Cerebellar cortex (tissue), 1 donor: ENCODE measurements at regions not wholly inside any gene's neighbourhood (a gene's known extent, or its start where the extent isn't known, plus 50 kb on each side); places are given as distances from the start of the nearest gene placed in this dataset.
"Not testable (repeated sequence)": the region's sequence is repeated elsewhere in the genome, so short reads cannot be mapped to it uniquely, and the experiment has no call there.

Experiments
- DNase-seq: peaks from one replicate; pipeline ENCODE4 v3.0.0-alpha.2; 2015; ENCODE audit warnings: low spot score

DNA sequence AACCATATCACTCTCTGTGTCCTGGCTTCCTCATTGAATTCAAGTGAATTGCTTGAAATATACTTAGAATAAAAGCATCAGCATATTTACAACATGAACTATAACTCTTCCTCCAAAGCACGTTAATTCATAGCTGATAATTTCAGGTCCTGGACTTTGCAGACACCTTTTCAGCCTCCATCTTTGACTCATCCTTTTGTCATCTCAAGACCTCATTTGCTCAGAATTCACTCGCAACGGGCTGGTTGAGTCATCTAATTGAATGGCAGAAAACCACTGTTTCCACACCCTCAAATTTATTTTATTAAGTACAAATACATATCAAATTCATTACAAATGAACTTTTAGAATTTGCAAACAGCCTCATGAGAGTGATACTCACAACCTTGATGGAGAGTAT lies 545.7 kb downstream of the GATA3 start:
- no peak for DNase-seq

DNA sequence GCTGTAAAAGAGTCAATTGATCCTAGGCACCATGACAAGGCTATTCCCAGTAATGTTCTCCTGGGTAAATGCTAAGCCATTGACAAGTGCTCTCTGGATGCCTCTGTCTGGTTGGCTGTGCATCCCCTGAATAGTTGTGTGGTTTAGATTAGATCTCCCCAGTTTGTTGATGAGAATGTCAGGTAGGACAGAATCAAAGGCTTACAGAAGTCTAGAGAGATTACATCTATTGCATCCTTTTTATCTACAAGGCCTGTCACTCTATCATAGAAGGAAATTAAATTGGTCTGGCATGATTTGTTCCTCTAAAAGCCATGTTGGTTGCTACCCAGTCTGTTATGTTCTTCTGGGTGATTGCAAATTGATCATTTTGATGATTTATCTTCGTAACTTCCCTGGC lies 548.3 kb downstream of the GATA3 start:
- DNase-seq = no peak

DNA sequence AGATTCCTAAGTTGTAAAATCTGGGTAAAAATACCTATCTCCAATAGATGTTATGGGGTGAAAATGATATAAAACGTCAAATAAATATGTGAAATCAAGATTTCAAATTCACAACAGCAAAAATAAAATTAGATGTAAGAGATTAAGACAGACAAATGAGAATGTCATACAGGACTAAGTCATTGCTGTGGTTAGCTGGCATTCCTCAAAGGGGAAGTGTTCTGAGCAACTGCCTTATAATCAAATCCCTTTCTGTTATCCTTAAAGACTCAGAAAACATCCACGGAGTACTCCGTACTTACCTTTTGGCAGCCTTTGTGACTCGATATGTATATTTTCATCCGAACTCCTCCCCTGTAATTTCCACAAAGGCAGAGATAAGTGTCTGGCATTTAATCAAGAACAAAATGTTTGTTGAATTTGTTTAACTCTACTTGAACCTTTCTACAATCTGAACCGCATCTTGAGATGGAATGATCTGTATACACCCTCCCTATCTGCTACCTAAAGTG lies 559.6 kb downstream of the GATA3 start:
- no peak for DNase-seq

DNA sequence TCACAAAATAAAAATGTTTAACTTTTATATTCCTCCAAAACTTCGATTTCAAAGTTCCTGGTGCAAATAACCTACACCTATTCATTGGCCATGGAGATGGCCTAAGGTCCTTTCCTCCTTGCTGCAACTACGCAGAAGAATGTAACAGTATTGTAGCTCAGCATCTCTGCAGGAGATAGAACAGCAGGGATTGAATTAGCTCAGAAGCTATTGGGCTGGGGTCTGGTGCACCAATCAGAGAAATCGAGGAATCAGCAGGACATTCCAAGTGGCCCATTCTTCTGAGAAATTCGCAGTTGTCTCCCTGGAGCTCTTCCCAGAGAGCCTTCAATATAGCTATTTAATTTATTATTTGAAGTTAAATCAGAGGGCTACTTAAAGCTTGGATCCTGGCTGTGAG lies 560.6 kb downstream of the GATA3 start:
- no peak for DNase-seq

DNA sequence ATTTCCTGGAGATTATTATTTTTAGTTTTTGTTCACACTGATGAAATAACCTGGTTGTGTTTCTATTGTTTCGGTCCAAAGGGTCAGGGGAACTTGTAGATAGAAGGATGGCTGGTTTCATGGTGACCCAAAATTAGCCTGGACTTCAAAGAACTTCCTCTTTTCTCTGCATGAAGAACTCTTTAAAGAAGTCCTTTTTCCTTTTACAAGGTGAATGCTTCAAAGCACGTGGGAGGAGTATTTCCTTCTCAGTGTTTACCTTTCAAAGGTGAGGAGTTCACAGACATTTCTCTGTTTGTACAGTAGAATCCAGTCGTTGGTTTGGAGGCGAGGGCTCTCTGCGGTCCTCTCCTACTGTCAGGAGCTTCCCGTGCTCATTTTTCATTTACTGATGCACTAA lies 561.7 kb downstream of the GATA3 start:
- no peak for DNase-seq

DNA sequence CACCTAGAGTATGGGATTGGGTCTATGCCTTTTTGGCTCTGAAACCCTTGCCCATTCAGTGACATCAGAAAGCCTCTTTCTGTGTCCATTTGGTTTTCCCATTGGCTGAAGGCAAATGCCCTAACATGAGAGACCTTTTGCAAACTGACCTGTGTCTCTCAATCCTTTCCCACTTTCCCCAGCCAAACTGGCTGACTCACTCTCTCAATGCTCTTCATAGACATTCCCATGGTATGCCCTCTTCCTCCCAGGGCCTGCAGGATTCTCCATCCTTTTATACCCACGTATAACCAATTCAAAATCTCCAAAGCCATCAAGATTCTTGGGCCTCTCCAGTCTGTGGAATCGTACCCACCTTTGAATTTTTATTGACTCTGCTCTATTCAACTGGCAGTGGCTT lies 563.3 kb downstream of the GATA3 start:
- no peak for DNase-seq

DNA sequence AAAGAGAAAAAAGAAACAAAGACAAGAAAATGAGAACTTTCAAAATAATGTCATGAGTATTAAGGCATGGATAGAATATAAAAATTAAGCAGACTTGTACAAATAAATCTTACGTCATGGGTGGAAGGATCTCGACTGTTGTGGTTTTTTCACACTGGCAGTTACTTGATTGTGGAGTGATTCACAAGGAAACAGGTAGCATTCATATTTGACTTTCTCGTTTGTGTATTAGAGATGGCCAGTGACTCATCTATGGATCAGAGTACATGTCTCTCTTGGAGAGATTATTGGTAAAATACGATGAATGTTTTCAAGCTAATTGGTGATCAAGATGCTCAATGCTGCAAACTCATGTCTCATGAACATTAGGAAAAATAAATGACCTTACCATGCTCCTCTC lies 564.3 kb downstream of the GATA3 start:
- no peak for DNase-seq

DNA sequence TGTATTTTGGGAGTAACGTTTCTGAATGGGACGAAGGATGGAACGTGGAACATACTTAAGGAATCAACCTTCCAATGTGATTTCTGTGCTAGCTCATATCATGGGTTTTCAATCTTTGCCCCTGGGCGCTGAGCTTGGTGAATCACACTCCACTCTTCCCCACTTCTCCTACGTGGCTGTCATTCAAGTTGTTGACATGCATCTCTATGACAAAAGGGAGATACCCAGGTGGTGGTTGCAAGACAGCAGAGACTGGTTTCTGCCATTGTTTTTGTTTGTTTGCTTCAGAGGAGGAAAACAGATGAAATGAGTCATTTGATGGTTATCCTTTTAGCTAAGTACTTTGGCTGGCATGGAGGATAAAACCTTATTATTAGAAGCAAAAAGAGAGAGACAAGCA lies 573.9 kb downstream of the GATA3 start:
- DNase-seq = no peak

DNA sequence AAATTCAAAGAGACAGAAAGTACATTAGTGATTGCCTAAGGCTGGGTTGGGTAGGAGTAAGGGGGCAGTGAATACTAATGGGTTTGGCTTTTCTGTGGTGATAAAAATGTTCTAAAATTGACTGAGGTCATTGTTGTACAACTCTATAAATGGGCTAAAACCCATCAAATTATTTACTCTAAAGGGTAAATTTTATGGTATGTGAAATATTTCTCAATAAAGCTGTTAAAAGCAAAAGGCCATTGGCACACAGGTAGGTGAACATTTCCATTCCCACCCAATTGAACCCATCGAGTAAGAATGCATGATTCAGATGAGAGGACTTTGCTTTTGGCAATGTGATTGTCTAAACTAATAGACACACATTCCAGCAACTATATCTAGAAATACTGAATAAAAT lies 579.4 kb downstream of the GATA3 start:
- no peak for DNase-seq

DNA sequence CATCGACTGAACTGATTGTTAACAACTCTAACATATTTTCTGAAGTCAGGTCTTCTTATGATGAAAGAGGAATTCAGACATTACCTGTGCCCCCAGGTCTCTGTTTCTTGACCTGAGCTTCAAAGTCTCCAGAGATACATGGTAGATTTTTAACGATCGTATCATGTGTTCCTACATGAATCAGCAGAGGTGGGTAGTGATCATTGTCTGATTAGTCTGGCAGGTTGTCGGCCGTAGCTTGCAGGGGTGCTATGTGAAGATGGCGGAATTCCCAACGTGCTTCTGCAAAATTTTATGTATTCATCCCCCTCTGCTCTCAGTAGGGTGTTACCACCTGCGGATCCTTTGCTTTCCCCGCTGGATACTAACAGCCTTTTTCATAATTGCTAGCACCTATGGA lies 581.9 kb downstream of the GATA3 start:
- no peak for DNase-seq

DNA sequence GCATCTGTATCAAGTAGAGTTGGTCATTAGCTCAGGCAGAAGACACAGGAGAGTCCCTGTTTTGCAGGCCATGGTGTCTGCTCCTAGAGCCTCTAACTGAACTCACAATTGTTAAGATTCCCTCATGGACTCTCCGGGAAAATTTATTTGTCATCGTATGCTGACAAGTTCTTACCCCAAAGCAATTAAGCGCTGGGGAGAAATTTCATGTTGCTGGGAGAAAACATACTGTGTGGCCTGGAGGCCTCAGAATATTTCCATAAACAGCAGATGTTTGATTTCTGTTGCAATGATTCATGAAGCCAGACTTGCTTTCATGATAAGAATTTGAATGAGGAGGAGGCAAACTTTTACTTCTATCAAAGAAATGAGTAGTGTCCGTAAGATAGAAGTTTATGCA lies 583.2 kb downstream of the GATA3 start:
- no peak for DNase-seq

DNA sequence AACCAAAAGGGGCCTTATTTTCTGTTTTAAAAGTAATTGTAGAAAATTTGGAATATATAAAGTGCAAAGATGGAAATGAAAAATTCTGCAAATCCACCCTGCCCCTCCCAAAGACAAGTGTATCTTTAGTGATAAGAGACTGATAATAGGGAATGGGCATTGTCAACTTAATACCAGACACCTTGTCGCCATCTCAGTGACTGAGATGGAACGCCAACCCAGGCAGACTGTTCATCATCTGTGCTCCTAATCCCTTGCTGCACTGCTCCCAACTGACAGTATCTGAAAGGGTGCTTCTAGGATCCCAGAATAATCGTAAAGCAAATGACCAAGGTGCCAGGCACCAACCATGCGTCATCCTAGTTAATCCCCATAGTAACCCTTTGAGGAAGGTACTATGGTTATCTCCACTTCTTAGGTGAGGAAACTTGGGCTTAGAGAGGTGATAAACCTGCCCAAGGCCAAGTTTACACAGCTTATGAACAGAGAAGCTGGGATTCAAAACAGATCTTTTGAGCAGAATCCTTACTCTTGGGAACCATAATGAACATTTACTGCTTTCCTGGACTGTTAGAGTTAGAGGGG lies 583.7 kb downstream of the GATA3 start:
- DNase-seq = no peak

DNA sequence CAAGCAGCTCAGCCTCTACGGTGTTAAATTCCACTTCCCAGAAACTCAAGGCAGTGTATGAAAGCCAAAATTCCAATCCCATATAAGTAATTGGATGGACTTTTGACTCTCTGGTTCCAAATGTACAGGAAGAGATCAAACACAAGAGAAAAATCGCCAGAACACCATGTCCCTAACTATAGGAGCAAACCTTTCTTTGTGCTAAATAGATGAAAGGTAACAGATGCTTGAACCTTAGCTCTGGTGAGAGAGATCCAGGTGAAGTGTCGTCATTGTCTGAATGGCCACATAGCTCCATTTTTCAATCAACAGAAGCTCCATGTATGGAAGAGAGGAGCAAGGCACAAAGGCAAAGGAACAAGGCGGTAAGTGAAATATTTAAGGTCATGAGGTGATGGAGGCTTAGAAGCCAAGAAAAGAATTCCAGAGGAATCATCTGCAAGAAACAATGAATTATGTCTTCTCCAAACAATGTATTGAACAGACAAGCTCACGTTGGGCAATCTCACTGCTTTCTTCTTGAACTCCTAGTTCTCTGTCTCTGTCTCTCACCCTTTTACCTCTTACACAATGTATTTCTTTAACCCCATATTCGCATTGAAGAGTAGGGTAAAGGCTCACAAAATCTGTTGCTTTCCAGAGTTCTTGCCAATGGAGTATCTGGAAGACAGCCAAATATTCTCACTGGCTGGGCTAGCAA lies 585.1 kb downstream of the GATA3 start:
- DNase-seq = no peak

DNA sequence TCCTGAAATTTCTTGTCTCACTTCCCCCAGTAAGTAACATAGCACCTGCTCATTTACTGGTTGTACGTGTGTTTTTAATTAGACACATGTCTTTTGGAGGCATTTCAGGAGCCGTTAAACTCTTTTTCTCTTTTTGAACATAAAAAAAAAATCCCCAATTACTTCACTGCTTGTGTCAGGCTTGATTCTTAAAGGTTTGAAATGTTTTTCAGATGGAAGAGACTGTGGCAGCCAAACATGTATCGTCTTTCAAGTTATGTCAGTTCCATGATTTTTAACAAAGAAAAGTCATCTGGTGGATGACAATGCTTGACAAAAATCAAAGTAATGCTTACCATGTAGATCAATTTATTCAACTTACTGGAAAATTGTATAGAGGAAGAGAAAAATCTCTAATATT lies 585.8 kb downstream of the GATA3 start:
- no peak for DNase-seq

DNA sequence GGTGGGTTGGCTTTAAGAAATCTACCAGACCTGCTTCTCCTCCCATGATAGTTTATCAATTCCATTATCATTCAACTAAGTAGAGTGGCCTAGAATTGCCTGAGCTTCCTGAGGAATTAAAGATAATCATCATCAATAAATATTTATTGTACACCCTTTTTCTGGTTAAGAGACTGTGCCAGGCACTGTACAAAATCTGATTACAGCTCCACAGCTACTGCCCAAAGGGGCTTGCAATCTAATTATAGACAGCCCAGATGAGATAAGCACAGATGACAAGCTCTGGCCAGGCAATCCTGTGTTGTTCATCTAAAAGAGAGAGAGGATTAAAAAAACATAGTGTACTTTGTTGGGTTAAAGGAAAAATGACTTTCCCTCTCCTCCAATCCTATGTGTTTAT lies 586.4 kb downstream of the GATA3 start:
- DNase-seq = no peak

DNA sequence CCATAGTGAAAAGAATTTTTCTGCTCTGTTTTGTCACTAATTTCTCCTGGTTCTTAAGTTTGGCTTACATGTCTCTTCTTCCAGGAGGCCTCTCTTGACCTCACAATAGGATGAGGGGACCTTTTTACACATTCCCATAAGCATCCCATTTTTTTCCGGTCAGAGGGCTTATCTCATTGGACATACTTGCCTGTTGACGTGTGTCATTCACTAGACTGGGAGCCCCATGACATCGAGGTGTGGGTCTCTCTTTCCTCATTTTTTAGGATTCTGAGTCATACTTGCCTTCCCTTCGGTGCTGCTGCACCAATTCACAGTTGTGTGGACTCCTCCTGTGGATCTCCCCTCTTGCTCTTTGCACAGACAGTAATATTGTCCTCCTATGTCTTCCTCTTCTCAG lies 601.8 kb downstream of the GATA3 start:
- no peak for DNase-seq

DNA sequence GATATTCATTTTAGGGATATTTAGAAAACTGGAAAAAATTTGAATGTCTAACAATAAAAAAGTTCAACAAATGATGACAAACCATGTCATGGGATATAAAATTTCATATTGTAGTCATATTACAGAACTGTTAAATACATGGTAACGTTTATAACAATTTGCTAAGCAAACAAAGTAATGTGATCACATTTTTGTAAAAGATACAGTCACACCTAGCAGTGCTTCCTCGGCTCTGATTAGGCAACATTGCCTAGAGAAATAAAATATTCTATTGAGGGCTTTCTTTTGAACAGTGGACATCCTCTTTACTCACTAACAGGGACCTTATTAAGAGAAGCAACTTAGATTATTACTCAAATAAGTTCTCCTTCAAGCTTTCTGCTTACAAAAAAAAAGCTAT lies 605.5 kb downstream of the GATA3 start:
- no peak for DNase-seq

DNA sequence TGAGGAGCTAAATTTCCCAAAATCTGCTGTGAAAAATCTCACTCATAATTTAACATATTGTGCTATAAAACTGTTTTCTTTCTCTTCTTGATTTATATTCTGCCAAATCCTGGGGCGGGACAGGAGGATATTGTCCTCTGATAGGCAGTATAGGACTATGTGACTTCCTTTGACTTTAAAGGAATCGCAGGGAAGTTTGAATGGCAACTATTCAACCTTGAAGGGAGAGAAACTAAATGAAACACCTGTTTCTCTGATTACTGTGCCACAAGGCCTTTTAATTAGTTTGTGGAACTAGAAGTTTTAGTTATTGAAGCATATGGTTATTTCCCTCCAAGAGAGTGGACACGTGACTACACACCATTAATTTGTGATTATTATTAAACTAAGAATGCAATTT lies 607.4 kb downstream of the GATA3 start:
- DNase-seq = no peak

DNA sequence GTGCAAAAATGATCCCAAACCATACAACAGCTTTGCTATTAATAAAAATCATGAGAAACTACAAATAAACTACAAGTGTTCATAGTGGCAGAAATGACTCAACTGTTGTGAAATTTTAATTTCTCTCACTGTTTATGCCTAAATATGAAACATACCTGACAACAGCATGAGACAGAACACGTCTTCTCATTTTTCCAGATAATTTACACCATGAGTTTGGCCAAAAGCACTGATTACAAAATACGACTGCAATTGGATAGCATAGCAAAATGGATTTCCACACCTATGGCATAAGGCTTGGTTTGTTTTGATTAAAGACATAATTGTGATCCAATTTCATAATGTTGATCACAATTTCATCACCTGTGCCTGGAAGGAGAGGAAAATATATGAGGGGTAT lies 608.6 kb downstream of the GATA3 start:
- DNase-seq = no peak

DNA sequence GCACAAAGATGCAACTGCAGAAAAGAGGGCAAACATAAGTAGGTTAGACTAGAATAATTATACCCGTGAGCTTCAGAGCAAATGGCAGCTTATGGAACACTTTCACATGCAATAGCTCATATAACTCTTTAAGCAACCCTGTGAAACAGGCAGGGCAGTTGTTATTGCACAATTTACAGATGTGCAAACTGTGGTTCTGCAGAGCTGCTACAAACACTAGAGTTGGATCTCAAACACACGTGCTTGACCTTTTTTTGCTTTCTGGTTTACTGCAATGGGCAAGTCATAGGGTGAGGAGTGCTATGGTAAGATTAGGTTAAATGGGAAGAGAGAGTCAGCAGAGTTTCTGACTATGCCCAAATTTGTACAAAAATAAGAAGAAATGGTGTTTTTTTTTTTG lies 610.8 kb downstream of the GATA3 start:
- DNase-seq = no peak

DNA sequence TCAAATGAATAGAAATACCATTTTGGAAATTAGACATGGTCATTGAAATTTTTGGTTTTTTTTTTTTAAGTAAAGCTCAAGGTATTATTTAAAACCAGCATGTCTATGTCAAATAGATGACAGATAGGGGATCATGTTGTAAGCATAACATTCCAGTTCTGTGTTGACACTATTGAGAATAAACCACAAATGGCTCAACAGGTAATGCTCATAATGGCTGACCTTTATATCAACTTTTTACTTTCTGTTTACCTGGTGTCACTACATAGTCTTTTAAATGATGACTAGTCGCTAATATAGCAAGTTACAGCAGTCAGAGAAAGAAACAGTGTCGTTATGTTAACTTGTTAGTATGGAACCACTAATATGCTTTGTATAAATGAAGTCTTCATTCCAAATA lies 616.0 kb downstream of the GATA3 start:
- DNase-seq = no peak

DNA sequence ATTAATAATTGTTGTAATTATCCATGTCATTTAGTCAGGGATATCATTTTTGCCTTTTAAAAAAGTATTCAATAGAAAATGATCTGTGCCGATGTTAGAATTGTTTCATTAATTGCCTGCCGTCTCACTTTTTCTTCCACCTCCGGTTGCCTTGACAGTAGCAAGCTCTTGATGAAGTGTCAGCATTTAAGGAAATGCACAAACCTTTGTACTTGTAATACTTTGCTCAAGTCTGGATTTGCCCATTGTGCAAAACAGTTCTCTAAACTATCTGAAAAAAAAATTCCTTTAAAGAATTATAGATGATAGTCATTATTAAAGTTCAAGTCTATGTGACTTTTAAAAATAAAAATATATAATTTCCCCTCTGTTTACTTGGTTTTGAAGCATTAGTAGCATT lies 619.7 kb downstream of the GATA3 start:
- DNase-seq = no peak

DNA sequence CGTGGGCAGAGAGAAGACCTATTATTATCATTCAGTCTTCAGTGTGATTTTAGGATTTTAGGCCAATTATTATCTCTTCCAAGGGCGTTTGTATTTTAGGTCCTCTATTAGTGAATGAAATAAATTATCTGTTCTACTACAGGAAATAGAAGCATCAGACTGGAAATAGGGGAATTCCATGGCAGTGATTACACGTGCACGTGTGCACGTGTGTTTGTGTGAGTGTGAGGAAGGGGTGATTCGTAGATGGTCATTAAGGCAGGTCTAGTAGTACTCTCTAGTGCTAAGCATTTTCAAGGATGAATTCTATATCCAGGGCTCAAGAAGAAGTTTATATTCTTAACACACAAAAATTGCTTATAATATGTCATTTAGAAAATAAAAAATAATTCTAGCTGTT lies 623.2 kb downstream of the GATA3 start:
- DNase-seq = no peak

DNA sequence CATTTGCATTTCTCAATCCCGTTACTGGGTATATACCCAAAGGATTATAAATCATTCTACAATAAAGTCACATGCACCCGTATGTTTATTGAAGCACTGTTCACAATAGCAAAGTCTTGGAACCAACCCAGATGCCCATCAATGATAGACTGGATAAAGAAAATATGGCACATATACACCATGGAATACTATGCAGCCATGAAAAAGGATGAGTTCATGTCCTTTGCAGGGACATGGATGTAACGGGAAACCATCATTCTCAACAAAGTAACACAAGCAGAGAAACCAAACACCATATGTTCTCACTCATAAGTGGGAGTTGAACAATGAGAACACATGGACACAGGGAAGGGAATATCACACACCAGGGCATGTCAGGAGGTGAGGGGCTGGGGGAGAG lies 630.4 kb downstream of the GATA3 start:
- DNase-seq = not testable (repeated sequence)
